Astrocyte (in vitro differentiated cells and primary cell): ENCODE measurements at regions not wholly inside any gene's neighbourhood (a gene's known extent, or its start where the extent isn't known, plus 50 kb on each side); places are given as distances from the start of the nearest gene placed in this dataset.

Source experiments
- CTCF ChIP-seq: IDR thresholded peaks from 2 replicates; pipeline ENCODE4 v1.5.1; 2011; ENCODE audit warnings: low read depth, mild to moderate bottlenecking, inconsistent platforms, low read length, moderate library complexity; ENCODE audit not compliant: insufficient read depth
- EZH2 ChIP-seq: IDR thresholded peaks from 2 replicates; pipeline ENCODE4 v1.6.1; 2012; ENCODE audit warnings: mild to moderate bottlenecking, low read length, inconsistent platforms; ENCODE audit not compliant: insufficient read depth

GRCh38 chr1:102691592-102692090, 416.7 kb downstream of the COL11A1 start:
- no peak for TF ChIP-seq CTCF
- TF ChIP-seq EZH2: no peak
